ENCODE measurements at regions not wholly inside any gene's neighbourhood (a gene's known extent, or its start where the extent isn't known, plus 50 kb on each side); places are given as distances from the start of the nearest gene placed in this dataset.

GRCh38 chr5:107808671-107809137, 138.0 kb upstream of the EFNA5 start:
- DNase-seq, result peak; percentile 87
- peak overlapping the region; percentile 12 for H3K4me3 ChIP-seq (ENCODE audit: low read depth, low read length)
- H3K27me3 ChIP-seq, result no peaks in the 10 kb centered on the region
- no peaks in the 10 kb centered on the region for H3K9me3 ChIP-seq
- peaks cover 48% of the 10 kb centered on the region for H3K4me1 ChIP-seq
- H3K36me3 ChIP-seq, result no peaks in the 10 kb centered on the region
- TF ChIP-seq CTCF (IDR thresholded peaks at IDR 0.05; ENCODE audit: low read depth, low read length), result no peak

GRCh38 chr5:107807431-107807830, 136.7 kb upstream of the EFNA5 start:
- Histone ChIP-seq H3K4me3 (ENCODE audit: low read depth, low read length) (no peak overlapping the region), H3K36me3 (no peaks in the 10 kb centered on the region), H3K9me3 (no peaks in the 10 kb centered on the region), H3K27me3 (no peaks in the 10 kb centered on the region), H3K4me1 (peaks cover 48% of the 10 kb centered on the region)
- DNase-seq, result no peak
- no peak for TF ChIP-seq CTCF (IDR thresholded peaks at IDR 0.05; ENCODE audit: low read depth, low read length)

GRCh38 chr5:107806705-107807104, 136.0 kb upstream of the EFNA5 start:
- no peak overlapping the region for H3K4me3 ChIP-seq (ENCODE audit: low read depth, low read length)
- no peaks in the 10 kb centered on the region for H3K27me3 ChIP-seq
- no peak for TF ChIP-seq CTCF (IDR thresholded peaks at IDR 0.05; ENCODE audit: low read depth, low read length)
- H3K4me1 ChIP-seq, result peaks cover 48% of the 10 kb centered on the region
- H3K36me3 ChIP-seq, result no peaks in the 10 kb centered on the region
- DNase-seq, result no peak
- H3K9me3 ChIP-seq, result no peaks in the 10 kb centered on the region

GRCh38 chr5:107806271-107806670, 135.5 kb upstream of the EFNA5 start:
- TF ChIP-seq CTCF (IDR thresholded peaks at IDR 0.05; ENCODE audit: low read depth, low read length), result no peak
- Histone ChIP-seq H3K27me3 (no peaks in the 10 kb centered on the region), H3K9me3 (no peaks in the 10 kb centered on the region), H3K4me1 (peaks cover 48% of the 10 kb centered on the region), H3K36me3 (no peaks in the 10 kb centered on the region), H3K4me3 (ENCODE audit: low read depth, low read length) (peak overlapping the region; percentile 23; the same call in 1 of the 2 replicates)
- DNase-seq, result peak; percentile 51

- no peaks in the 10 kb centered on the region for H3K27me3 ChIP-seq
- no peaks in the 10 kb centered on the region for H3K36me3 ChIP-seq
- DNase-seq, result peak; percentile 60
- H3K4me3 ChIP-seq (ENCODE audit: low read depth, low read length), result peak overlapping the region; percentile 23; the same call in 1 of the 2 replicates
- no peaks in the 10 kb centered on the region for H3K9me3 ChIP-seq
- peaks cover 48% of the 10 kb centered on the region for H3K4me1 ChIP-seq
- TF ChIP-seq CTCF (IDR thresholded peaks at IDR 0.05; ENCODE audit: low read depth, low read length), result no peak
These were observed 135.1 kb upstream of the EFNA5 start for GRCh38 chr5:107805824-107806223.

GRCh38 chr5:107805166-107805565, 134.4 kb upstream of the EFNA5 start:
- peaks cover 45% of the 10 kb centered on the region for H3K4me1 ChIP-seq
- H3K4me3 ChIP-seq (ENCODE audit: low read depth, low read length), result no peak overlapping the region
- H3K27me3 ChIP-seq, result no peaks in the 10 kb centered on the region
- no peak for TF ChIP-seq CTCF (IDR thresholded peaks at IDR 0.05; ENCODE audit: low read depth, low read length)
- no peaks in the 10 kb centered on the region for H3K36me3 ChIP-seq
- no peak for DNase-seq
- no peaks in the 10 kb centered on the region for H3K9me3 ChIP-seq

All from BE2C (cell line).